ENCODE measurements at regions not wholly inside any gene's neighbourhood (a gene's known extent, or its start where the extent isn't known, plus 50 kb on each side); places are given as distances from the start of the nearest gene placed in this dataset.

DNA sequence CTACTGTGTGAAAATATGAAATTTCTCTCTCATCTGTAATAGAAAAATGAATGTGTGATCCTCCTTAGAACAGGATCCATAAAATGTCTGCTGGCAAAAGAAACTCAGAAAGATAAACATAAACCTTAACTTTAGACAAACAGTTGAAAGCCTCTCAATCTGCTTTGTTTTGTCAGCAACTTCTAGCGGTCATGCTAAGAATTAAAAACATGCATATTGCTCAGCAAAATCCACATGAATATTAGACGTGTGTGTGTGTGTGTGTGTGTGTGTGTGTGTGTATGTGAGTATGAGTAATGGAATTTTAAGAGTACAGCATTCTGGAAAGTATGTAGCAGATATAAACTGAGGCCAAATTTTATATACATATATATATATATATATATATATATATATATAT, 1779.2 kb upstream of the MIR17HG start:
- H3K27me3 ChIP-seq = no peaks in the 10 kb centered on the region
- no peaks in the 10 kb centered on the region for H3K36me3 ChIP-seq
- DNase-seq (ENCODE audit: extremely low spot score in 2 of 2) = no peak
- no peaks in the 10 kb centered on the region for H3K9me3 ChIP-seq
- TF ChIP-seq, protein P1, sequence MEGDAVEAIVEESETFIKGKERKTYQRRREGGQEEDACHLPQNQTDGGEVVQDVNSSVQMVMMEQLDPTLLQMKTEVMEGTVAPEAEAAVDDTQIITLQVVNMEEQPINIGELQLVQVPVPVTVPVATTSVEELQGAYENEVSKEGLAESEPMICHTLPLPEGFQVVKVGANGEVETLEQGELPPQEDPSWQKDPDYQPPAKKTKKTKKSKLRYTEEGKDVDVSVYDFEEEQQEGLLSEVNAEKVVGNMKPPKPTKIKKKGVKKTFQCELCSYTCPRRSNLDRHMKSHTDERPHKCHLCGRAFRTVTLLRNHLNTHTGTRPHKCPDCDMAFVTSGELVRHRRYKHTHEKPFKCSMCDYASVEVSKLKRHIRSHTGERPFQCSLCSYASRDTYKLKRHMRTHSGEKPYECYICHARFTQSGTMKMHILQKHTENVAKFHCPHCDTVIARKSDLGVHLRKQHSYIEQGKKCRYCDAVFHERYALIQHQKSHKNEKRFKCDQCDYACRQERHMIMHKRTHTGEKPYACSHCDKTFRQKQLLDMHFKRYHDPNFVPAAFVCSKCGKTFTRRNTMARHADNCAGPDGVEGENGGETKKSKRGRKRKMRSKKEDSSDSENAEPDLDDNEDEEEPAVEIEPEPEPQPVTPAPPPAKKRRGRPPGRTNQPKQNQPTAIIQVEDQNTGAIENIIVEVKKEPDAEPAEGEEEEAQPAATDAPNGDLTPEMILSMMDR (IDR thresholded peaks at IDR 0.05) = no peak
- TF ChIP-seq POLR2A (IDR thresholded peaks at IDR 0.05) (no peak), POLR2AphosphoS5 (IDR thresholded peaks at IDR 0.05; ENCODE audit: insufficient read depth in 1 of 2, low read depth in 1 of 2) (no peak)
- no peak overlapping the region for H3K27ac ChIP-seq
- intact Hi-C loops (cut with DNase I) = no loop called here
- H3K4me3 ChIP-seq = no peak overlapping the region
- H3K4me1 ChIP-seq = no peaks in the 10 kb centered on the region

DNA sequence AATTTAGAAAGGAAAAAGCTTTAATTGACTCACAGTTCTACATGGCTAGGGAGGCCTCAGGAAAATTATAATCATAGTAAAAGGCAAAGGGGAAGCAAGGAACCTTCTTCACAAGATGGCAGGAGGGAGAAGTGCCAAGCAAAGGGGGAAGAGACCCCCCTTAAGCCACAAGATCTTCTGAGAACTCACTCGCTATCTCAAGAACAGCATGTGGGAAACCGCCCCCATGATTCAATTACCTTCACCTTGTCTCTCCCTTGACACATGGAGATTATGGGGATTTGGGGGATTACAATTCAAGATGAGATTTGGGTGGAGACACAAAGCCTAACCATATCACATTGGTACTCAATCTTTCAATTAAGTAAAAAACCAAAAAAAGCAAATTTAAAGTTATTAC, 1778.7 kb upstream of the MIR17HG start:
- no peak overlapping the region for H3K4me3 ChIP-seq
- DNase-seq (ENCODE audit: extremely low spot score in 2 of 2) = no peak
- no peaks in the 10 kb centered on the region for H3K9me3 ChIP-seq

DNA sequence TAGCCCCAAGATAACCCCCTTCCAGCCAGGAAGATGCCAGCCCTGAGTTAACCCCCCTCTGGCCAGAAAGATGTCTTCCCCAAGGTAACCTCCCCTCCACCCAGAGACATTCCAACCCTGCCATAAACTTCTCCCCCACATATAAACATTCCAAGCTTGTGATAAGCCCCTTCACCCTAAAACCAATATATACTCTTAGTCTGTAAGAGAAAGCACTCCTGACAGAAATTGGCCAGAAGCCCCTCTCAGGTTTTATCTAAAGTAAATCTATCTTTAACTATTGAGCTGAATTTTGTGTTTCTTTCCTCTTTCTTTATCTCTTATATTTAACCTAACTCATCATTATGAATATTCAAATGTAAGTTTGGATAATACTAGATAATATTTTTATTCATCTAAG, 1775.8 kb upstream of the MIR17HG start:
- no peak overlapping the region for H3K27ac ChIP-seq
- no peaks in the 10 kb centered on the region for H3K36me3 ChIP-seq
- TF ChIP-seq, protein P1 (IDR thresholded peaks at IDR 0.05) = no peak
- TF ChIP-seq POLR2AphosphoS5 (IDR thresholded peaks at IDR 0.05; ENCODE audit: insufficient read depth in 1 of 2, low read depth in 1 of 2) (no peak), POLR2A (IDR thresholded peaks at IDR 0.05) (no peak)
- H3K27me3 ChIP-seq = no peaks in the 10 kb centered on the region
- H3K4me3 ChIP-seq = no peak overlapping the region
- intact Hi-C loops (cut with DNase I) = no loop called here
- no peaks in the 10 kb centered on the region for H3K4me1 ChIP-seq
- DNase-seq (ENCODE audit: extremely low spot score in 2 of 2) = no peak
- no peaks in the 10 kb centered on the region for H3K9me3 ChIP-seq

More for the DNA sequence above, 1778.7 kb upstream of the MIR17HG start:
- Histone ChIP-seq H3K36me3 (no peaks in the 10 kb centered on the region), H3K27me3 (no peaks in the 10 kb centered on the region), H3K27ac (no peak overlapping the region), H3K4me1 (no peaks in the 10 kb centered on the region)
- intact Hi-C loops (cut with DNase I) = no loop called here
- TF ChIP-seq, protein P1 (IDR thresholded peaks at IDR 0.05) = no peak
- no peak for TF ChIP-seq POLR2A (IDR thresholded peaks at IDR 0.05)
- TF ChIP-seq POLR2AphosphoS5 (IDR thresholded peaks at IDR 0.05; ENCODE audit: insufficient read depth in 1 of 2, low read depth in 1 of 2) = no peak

DNA sequence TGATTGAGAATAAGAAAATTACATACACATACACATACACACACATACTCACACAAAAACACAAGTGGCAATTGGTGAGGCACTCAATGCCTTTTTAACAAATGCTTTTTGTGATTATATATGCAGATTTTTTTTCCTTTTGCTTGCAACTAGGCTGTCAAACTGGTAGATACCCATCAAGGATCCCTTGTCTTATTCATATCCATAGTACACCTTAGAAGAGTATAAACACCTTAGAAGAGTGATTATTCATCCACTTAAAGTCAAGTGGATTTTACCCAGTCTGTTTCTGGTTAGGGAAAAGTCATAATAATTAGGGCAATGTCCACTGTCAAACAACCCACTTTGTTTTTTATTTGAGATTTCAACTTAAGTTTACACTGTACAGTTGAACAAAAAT, 1773.4 kb upstream of the MIR17HG start:
- intact Hi-C loops (cut with DNase I) = no loop called here
- H3K27ac ChIP-seq = no peak overlapping the region

DNA sequence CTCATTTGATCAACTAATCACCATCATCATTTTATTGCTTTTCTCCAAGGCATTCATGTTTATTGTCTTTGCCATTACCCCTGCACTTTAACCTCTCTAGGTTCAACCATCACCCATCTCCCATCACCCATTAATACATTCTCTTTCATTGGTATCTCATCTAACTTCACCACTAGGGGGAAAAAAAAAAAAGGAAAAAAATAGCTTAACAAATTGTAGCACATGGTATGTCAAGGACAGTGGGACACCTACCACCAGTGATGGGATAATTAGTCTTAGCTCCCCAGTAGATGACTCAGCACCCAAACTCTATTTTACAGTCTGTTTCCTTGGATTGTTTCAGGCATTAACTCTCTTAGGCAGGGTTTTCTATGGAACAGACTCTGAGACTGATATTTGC, 1770.2 kb upstream of the MIR17HG start:
- intact Hi-C loops (cut with DNase I) = no loop called here

More for the DNA sequence above, 1773.4 kb upstream of the MIR17HG start:
- TF ChIP-seq POLR2A (IDR thresholded peaks at IDR 0.05) = no peak
- TF ChIP-seq, protein P1 (IDR thresholded peaks at IDR 0.05) = no peak
- TF ChIP-seq POLR2AphosphoS5 (IDR thresholded peaks at IDR 0.05; ENCODE audit: insufficient read depth in 1 of 2, low read depth in 1 of 2) = no peak
- H3K36me3 ChIP-seq = no peaks in the 10 kb centered on the region
- no peak overlapping the region for H3K4me3 ChIP-seq
- no peaks in the 10 kb centered on the region for H3K4me1 ChIP-seq
- H3K27me3 ChIP-seq = no peaks in the 10 kb centered on the region
- DNase-seq (ENCODE audit: extremely low spot score in 2 of 2) = no peak
- no peaks in the 10 kb centered on the region for H3K9me3 ChIP-seq

More for the DNA sequence above, 1770.2 kb upstream of the MIR17HG start:
- Histone ChIP-seq H3K4me3 (no peak overlapping the region), H3K9me3 (no peaks in the 10 kb centered on the region), H3K27me3 (no peaks in the 10 kb centered on the region), H3K27ac (no peak overlapping the region), H3K36me3 (no peaks in the 10 kb centered on the region), H3K4me1 (no peaks in the 10 kb centered on the region)
- TF ChIP-seq POLR2AphosphoS5 (IDR thresholded peaks at IDR 0.05; ENCODE audit: insufficient read depth in 1 of 2, low read depth in 1 of 2) (no peak), POLR2A (IDR thresholded peaks at IDR 0.05) (no peak)
- TF ChIP-seq, protein P1 (IDR thresholded peaks at IDR 0.05) = no peak
- DNase-seq (ENCODE audit: extremely low spot score in 2 of 2) = no peak

Measured in vagina (tissue), 2 donors.